ENCODE measurements at regions not wholly inside any gene's neighbourhood (a gene's known extent, or its start where the extent isn't known, plus 50 kb on each side); places are given as distances from the start of the nearest gene placed in this dataset.
"Not testable (repeated sequence)": the region's sequence is repeated elsewhere in the genome, so short reads cannot be mapped to it uniquely, and the experiment has no call there.

- not testable (repeated sequence) for H3K4me3 ChIP-seq (replicated peaks; ENCODE audit: low read depth, low read length); DNase-seq (ENCODE audit: low read depth)
Measured at GRCh38 chr9:41022365-41022764, 106.1 kb downstream of the FOXD4L6 start.

GRCh38 chr9:41019858-41020562, 108.5 kb downstream of the FOXD4L6 start:
- H3K4me3 ChIP-seq (replicated peaks; ENCODE audit: low read depth, low read length): not testable (repeated sequence)
- peak; percentile 11 for DNase-seq (ENCODE audit: low read depth)

GRCh38 chr9:41018948-41019347, 109.5 kb downstream of the FOXD4L6 start:
- DNase-seq (ENCODE audit: low read depth); H3K4me3 ChIP-seq (replicated peaks; ENCODE audit: low read depth, low read length): not testable (repeated sequence)

DNA sequence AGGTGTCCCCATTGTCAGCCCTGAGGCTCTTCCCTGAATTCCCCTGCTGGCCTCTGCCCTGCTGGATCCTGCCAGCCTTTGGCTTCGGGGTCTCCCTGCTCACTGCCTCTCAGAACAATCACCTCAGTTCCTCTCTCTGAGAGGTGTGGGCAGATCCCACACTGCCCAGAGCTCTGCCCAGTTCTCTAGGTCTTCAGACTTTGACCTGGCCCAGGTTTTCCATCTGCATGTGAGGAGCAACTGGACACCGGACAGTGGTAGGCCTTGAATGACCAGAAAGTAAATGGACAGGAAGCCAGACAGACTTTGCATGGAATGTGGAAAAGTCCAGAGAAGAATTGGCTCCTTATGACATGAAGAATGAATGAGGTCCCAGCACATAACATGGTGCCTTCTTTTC, 111.8 kb downstream of the FOXD4L6 start:
- DNase-seq (ENCODE audit: low read depth); H3K4me3 ChIP-seq (replicated peaks; ENCODE audit: low read depth, low read length): not testable (repeated sequence)

GRCh38 chr9:40999952-41000700, 128.4 kb downstream of the FOXD4L6 start:
- H3K4me3 ChIP-seq (replicated peaks; ENCODE audit: low read depth, low read length); DNase-seq (ENCODE audit: low read depth): not testable (repeated sequence)

GRCh38 chr9:40995490-40995889, 133.0 kb downstream of the FOXD4L6 start:
- not testable (repeated sequence) for DNase-seq (ENCODE audit: low read depth)

GRCh38 chr9:40993842-40994241, 134.6 kb downstream of the FOXD4L6 start:
- not testable (repeated sequence) for H3K4me3 ChIP-seq (replicated peaks; ENCODE audit: low read depth, low read length); DNase-seq (ENCODE audit: low read depth)

More at GRCh38 chr9:40995490-40995889, 133.0 kb downstream of the FOXD4L6 start:
- H3K4me3 ChIP-seq (replicated peaks; ENCODE audit: low read depth, low read length): not testable (repeated sequence)

DNA sequence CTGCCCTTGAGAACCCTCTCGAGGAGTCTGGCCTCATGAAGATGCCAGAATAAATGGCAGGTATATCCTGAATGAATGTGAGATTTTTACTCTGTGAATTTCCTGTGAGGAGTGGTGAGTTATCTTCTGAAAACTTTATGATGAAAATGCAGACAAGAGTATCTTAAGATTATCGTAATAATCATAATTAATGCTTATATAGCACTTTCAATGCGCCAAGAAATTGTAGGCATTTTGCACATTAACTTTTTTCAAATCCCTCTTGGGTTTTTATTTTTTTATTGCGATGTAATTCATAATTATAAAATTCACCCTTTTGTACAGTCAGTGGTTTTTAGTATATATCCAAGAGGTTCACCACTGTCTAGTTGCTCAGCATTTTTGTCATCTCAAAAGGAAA, 135.1 kb downstream of the FOXD4L6 start:
- not testable (repeated sequence) for DNase-seq (ENCODE audit: low read depth)
- H3K4me3 ChIP-seq (replicated peaks; ENCODE audit: low read depth, low read length): peak overlapping the region; percentile 82

- DNase-seq (ENCODE audit: low read depth): not testable (repeated sequence)
- H3K4me3 ChIP-seq (replicated peaks; ENCODE audit: low read depth, low read length): peak overlapping the region; percentile 82
Measured at GRCh38 chr9:40992472-40992821, 136.0 kb downstream of the FOXD4L6 start.

DNA sequence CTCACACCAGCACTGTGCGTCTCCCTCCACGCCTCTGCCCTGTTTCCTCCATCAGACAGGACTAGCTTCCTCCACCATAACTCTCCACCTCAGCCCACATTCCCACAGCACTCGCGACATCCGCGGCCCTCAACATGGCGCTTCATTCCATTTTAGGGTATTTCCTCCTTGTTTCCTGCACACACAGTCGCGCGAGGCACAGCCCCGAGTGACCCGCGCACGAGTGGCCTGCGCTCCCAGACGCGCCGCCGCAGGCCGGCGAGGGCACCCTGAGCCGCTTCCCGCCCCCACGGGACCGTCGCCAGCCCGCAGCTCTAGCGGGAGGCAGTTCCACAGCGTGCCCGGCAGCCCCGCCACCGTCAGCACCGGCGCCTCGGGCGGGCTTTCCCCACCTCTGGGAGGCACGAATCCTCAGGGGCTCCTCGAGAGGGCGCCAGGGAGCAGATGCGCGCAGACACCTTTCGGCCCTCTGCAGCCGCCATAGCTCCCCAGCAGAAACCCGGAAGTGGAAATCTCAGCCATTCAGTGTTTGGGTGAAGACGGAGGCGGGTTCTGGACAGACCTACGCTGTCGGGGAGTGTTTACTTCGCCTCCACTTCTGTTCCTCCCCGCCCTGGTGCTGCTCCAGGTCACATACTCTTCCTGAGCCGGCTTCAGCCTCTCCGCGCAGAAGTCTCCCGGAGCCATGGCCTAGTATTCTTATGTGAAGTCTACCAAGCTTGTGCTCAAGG, 136.6 kb downstream of the FOXD4L6 start:
- TF ChIP-seq, protein P1, sequence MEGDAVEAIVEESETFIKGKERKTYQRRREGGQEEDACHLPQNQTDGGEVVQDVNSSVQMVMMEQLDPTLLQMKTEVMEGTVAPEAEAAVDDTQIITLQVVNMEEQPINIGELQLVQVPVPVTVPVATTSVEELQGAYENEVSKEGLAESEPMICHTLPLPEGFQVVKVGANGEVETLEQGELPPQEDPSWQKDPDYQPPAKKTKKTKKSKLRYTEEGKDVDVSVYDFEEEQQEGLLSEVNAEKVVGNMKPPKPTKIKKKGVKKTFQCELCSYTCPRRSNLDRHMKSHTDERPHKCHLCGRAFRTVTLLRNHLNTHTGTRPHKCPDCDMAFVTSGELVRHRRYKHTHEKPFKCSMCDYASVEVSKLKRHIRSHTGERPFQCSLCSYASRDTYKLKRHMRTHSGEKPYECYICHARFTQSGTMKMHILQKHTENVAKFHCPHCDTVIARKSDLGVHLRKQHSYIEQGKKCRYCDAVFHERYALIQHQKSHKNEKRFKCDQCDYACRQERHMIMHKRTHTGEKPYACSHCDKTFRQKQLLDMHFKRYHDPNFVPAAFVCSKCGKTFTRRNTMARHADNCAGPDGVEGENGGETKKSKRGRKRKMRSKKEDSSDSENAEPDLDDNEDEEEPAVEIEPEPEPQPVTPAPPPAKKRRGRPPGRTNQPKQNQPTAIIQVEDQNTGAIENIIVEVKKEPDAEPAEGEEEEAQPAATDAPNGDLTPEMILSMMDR (IDR thresholded peaks at IDR 0.05; ENCODE audit: low read length, missing control alignments): peak; percentile 74
- peak overlapping the region; percentile 82 for H3K4me3 ChIP-seq (replicated peaks; ENCODE audit: low read depth, low read length)
- peak; percentile 99 for DNase-seq (ENCODE audit: low read depth)

- H3K4me3 ChIP-seq (replicated peaks; ENCODE audit: low read depth, low read length): peak overlapping the region; percentile 82
- peak; percentile 0 for DNase-seq (ENCODE audit: low read depth)
Measured at GRCh38 chr9:40991100-40991740, 137.3 kb downstream of the FOXD4L6 start.

DNA sequence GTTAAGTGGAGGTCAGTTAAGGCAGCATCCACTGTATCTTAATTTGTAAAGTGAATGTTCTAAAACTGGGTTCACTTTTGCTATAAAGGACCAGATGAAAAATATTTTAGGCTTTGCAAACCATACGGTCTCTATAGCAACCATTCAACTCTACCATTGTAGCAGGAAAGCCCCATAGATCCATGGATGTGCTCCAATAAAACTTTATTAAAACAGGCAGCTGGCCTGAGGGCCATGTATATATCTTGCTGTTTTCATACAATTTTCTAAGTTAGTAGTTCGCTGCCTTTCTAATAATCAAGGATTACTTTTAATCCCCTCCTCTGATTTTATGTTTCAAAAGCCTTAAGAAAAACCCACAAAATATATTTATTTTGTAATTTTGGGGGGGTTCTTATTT, 142.1 kb downstream of the FOXD4L6 start:
- not testable (repeated sequence) for DNase-seq (ENCODE audit: low read depth); H3K4me3 ChIP-seq (replicated peaks; ENCODE audit: low read depth, low read length)

DNA sequence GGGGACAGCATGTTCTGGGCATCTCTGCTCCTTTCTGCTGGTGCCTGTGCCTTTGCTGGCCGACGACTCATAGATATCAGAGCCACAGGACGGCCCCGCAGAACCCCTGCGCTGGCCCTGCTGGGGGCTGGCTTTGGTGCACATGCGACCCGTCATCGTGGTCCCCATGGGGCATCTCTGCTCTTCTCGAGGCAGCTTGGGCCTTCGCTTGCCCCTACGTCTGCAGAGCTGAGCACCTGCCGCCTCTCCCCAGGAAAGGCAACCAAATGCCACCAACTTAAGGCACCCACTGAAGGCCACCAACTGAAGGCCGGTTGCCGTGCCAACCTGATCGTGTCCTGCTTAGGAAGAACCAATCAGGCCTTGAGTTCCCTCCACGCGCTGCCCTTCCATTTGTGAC, 153.1 kb downstream of the FOXD4L6 start:
- not testable (repeated sequence) for DNase-seq (ENCODE audit: low read depth); H3K4me3 ChIP-seq (replicated peaks; ENCODE audit: low read depth, low read length)

DNA sequence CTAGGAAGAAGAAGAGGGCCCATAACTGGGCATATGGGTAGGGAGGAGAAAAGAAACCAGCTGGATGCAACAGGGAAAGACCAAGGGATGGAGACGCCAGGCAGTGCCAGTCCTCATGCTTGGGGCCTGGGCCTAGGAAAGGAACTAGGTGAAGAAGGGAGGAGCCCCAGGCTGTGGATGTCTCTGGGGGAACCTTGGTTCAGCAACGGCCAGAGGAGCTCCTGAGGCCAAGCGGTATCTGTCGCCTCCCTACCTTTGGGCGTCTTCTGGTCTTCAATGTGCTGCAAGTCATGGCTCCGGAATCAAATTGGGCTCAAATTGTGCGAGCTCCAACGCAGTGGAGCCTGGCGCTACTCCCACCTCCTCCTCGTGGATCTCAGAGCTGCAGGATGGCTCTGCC, 153.6 kb downstream of the FOXD4L6 start:
- not testable (repeated sequence) for DNase-seq (ENCODE audit: low read depth); H3K4me3 ChIP-seq (replicated peaks; ENCODE audit: low read depth, low read length)

DNA sequence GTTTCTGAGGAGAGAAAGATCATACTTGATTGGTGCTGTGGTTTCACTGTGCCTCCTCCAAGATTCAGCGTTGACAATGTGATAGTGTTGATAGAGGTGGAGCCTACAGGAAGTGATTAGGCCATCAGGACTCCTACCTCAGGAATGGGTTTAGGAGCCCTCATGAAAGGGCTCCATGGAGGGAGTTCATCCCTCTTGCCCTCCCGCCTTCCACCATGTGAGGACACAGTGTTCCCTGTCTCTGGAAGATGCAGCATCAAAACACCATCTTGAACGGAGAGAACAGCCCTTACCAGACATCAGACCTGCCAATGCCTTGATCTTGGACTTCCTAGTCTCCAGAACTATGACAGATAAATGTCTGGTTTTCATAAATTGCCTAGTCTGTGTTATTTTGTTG, 156.7 kb downstream of the FOXD4L6 start:
- H3K4me3 ChIP-seq (replicated peaks; ENCODE audit: low read depth, low read length); DNase-seq (ENCODE audit: low read depth): not testable (repeated sequence)

Measured in fibroblast of pulmonary artery (primary cell).